Spinal cord (tissue), 9 donors: ENCODE measurements at regions not wholly inside any gene's neighbourhood (a gene's known extent, or its start where the extent isn't known, plus 50 kb on each side); places are given as distances from the start of the nearest gene placed in this dataset.
A peak's percentile ranks its signal among the peaks of the same experiment; 100 is the strongest.
"Not testable (repeated sequence)": the region's sequence is repeated elsewhere in the genome, so short reads cannot be mapped to it uniquely, and the experiment has no call there.

Source experiments
- DNase-seq, 6 donors: peaks; one replicate each; pipeline versions ENCODE4 v3.0.0 to v3.0.0-alpha.2; 2013 to 2015; ENCODE audit warnings: low spot score in 6 of 6, low read depth in 4 of 6
- H3K27ac ChIP-seq: one replicate; pipeline ENCODE4 v1.5.1; 2013; ENCODE audit warnings: low read depth, low read length, control low read depth
- H3K27me3 ChIP-seq: one replicate; pipeline ENCODE4 v1.6.1; 2013; ENCODE audit warnings: low read length; ENCODE audit not compliant: control insufficient read depth, insufficient read depth
- H3K36me3 ChIP-seq: one replicate; pipeline ENCODE4 v1.6.1; 2013; ENCODE audit warnings: low read length; ENCODE audit not compliant: control insufficient read depth, insufficient read depth
- H3K4me1 ChIP-seq: one replicate; pipeline ENCODE4 v1.6.1; 2013; ENCODE audit warnings: low read length; ENCODE audit not compliant: control insufficient read depth, insufficient read depth
- H3K4me3 ChIP-seq: one replicate; pipeline ENCODE4 v1.5.1; 2013; ENCODE audit warnings: low read depth, low read length, control low read depth
- H3K9me3 ChIP-seq: one replicate; pipeline ENCODE4 v1.6.1; 2013; ENCODE audit warnings: low read length; ENCODE audit not compliant: control insufficient read depth, insufficient read depth
- WGBS: methylation state at CpG from one replicate; pipeline ENCODE4 v1.1.5; 2013; ENCODE audit warnings: missing lambda C conversion rate; ENCODE audit not compliant: insufficient coverage; 5-methylcytosine and 5-hydroxymethylcytosine counted together
- donor health status: healthy.

- H3K36me3 ChIP-seq, H3K9me3 ChIP-seq: not testable (repeated sequence)
- 54% methylated on average over 2 of the region's 3 CpGs for WGBS
These were observed 105.6 kb upstream of the ZC3H12A start for GRCh38 chr1:37368665-37369315.

GRCh38 chr1:37372302-37372701 is 102.1 kb upstream of the ZC3H12A start:
- no peak overlapping the region for H3K4me3 ChIP-seq
- H3K4me1 ChIP-seq: no peaks in the 10 kb centered on the region
- no peak overlapping the region for H3K27ac ChIP-seq
- H3K36me3 ChIP-seq: no peaks in the 10 kb centered on the region
- peak in 1 of 6 donors; percentile 71 for DNase-seq
- WGBS: no CpG with 5 or more reads among the region's 2 CpGs
- H3K9me3 ChIP-seq: no peaks in the 10 kb centered on the region
- no peaks in the 10 kb centered on the region for H3K27me3 ChIP-seq

More at GRCh38 chr1:37368665-37369315, 105.6 kb upstream of the ZC3H12A start:
- not testable (repeated sequence) for H3K4me1 ChIP-seq, DNase-seq, H3K4me3 ChIP-seq, H3K27ac ChIP-seq, H3K27me3 ChIP-seq

- Histone ChIP-seq H3K4me3 (no peak overlapping the region), H3K4me1 (no peaks in the 10 kb centered on the region), H3K27me3 (no peaks in the 10 kb centered on the region), H3K27ac (no peak overlapping the region), H3K36me3 (no peaks in the 10 kb centered on the region), H3K9me3 (no peaks in the 10 kb centered on the region)
- 60% methylated on average over 2 of the region's 13 CpGs for WGBS
- DNase-seq: no peak
These were observed 101.7 kb upstream of the ZC3H12A start for GRCh38 chr1:37372711-37373110.

GRCh38 chr1:37373413-37373812 is 101.0 kb upstream of the ZC3H12A start:
- H3K27ac ChIP-seq: no peak overlapping the region
- no peak overlapping the region for H3K4me3 ChIP-seq
- no peaks in the 10 kb centered on the region for H3K4me1 ChIP-seq
- H3K36me3 ChIP-seq: no peaks in the 10 kb centered on the region
- DNase-seq: no peak
- 96% methylated on average over 3 of the region's 3 CpGs for WGBS
- no peaks in the 10 kb centered on the region for H3K27me3 ChIP-seq
- H3K9me3 ChIP-seq: no peaks in the 10 kb centered on the region

- WGBS: 69% methylated on average over 9 of the region's 9 CpGs
- not testable (repeated sequence) for H3K4me3 ChIP-seq, H3K27me3 ChIP-seq, H3K36me3 ChIP-seq, H3K9me3 ChIP-seq, DNase-seq, H3K4me1 ChIP-seq, H3K27ac ChIP-seq
These were observed 93.8 kb upstream of the ZC3H12A start for GRCh38 chr1:37380546-37380945.

GRCh38 chr1:37387854-37388253 is 86.5 kb upstream of the ZC3H12A start:
- no peak overlapping the region for H3K27ac ChIP-seq
- H3K9me3 ChIP-seq: no peaks in the 10 kb centered on the region
- H3K27me3 ChIP-seq: no peaks in the 10 kb centered on the region
- DNase-seq: no peak
- no peak overlapping the region for H3K4me3 ChIP-seq
- WGBS: 78% methylated on average over 4 of the region's 5 CpGs
- H3K4me1 ChIP-seq: peaks cover 30% of the 10 kb centered on the region
- H3K36me3 ChIP-seq: no peaks in the 10 kb centered on the region

- Histone ChIP-seq H3K27ac (no peak overlapping the region), H3K4me1 (peaks cover 40% of the 10 kb centered on the region), H3K4me3 (no peak overlapping the region), H3K27me3 (no peaks in the 10 kb centered on the region), H3K9me3 (no peaks in the 10 kb centered on the region), H3K36me3 (no peaks in the 10 kb centered on the region)
- WGBS: 92% methylated on average over 4 of the region's 6 CpGs
- no peak for DNase-seq
These were observed 85.1 kb upstream of the ZC3H12A start for GRCh38 chr1:37389327-37389726.

GRCh38 chr1:37391211-37392011 is 83.0 kb upstream of the ZC3H12A start:
- H3K27ac ChIP-seq: no peak overlapping the region
- no peaks in the 10 kb centered on the region for H3K27me3 ChIP-seq
- no peaks in the 10 kb centered on the region for H3K9me3 ChIP-seq
- H3K4me3 ChIP-seq: no peak overlapping the region
- H3K4me1 ChIP-seq: peaks cover 57% of the 10 kb centered on the region
- DNase-seq: peak in 3 of 6 donors; percentile 26 to 85 (median 64)
- 5% methylated on average over 6 of the region's 11 CpGs for WGBS
- H3K36me3 ChIP-seq: no peaks in the 10 kb centered on the region

GRCh38 chr1:37392051-37392450 is 82.3 kb upstream of the ZC3H12A start:
- no peak for DNase-seq
- Histone ChIP-seq H3K9me3 (no peaks in the 10 kb centered on the region), H3K4me1 (peaks cover 58% of the 10 kb centered on the region), H3K4me3 (no peak overlapping the region), H3K27ac (no peak overlapping the region), H3K27me3 (no peaks in the 10 kb centered on the region), H3K36me3 (no peaks in the 10 kb centered on the region)
- 41% methylated on average over 4 of the region's 5 CpGs for WGBS
